ENCODE measurements at regions not wholly inside any gene's neighbourhood (a gene's known extent, or its start where the extent isn't known, plus 50 kb on each side); places are given as distances from the start of the nearest gene placed in this dataset.

DNA sequence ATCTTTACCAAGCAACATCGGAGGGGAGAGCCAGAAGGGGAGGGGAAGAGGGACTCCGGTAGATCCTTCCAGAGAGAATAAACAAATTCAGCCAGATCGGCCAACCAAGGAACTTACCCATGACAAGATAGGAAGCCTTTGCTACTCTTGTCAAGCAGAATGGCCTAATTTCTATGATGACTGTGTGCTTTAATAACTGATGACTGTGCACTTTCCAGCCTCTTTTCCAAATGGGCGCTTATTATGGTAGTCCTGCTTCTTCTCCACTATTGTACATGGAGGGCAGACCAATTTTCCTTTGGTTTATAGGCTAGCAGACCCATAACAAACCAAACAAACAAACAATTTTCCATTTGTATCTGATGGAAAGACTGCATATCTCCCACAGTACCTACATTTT, 163.8 kb upstream of the RFX3 start:
- no peak for TF ChIP-seq EZH2phosphoT487 (IDR thresholded peaks at IDR 0.05)
- no peak for TF ChIP-seq EZH2 (IDR thresholded peaks at IDR 0.05)
- TF ChIP-seq, protein P1, sequence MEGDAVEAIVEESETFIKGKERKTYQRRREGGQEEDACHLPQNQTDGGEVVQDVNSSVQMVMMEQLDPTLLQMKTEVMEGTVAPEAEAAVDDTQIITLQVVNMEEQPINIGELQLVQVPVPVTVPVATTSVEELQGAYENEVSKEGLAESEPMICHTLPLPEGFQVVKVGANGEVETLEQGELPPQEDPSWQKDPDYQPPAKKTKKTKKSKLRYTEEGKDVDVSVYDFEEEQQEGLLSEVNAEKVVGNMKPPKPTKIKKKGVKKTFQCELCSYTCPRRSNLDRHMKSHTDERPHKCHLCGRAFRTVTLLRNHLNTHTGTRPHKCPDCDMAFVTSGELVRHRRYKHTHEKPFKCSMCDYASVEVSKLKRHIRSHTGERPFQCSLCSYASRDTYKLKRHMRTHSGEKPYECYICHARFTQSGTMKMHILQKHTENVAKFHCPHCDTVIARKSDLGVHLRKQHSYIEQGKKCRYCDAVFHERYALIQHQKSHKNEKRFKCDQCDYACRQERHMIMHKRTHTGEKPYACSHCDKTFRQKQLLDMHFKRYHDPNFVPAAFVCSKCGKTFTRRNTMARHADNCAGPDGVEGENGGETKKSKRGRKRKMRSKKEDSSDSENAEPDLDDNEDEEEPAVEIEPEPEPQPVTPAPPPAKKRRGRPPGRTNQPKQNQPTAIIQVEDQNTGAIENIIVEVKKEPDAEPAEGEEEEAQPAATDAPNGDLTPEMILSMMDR (IDR thresholded peaks at IDR 0.05), result no peak

All from neural progenitor cell (in vitro differentiated cells).